IMR-90 (cell line): ENCODE measurements at regions not wholly inside any gene's neighbourhood (a gene's known extent, or its start where the extent isn't known, plus 50 kb on each side); places are given as distances from the start of the nearest gene placed in this dataset.

Source experiments
- ATAC-seq: fragments of 200-7000 bp; cut with Tn5 transposase; 2 replicates; pipeline ENCODE4 v1.9.1; 2020; ENCODE audit warnings: low read depth, mild to moderate bottlenecking, moderate library complexity
- BruUV-seq: library from RNA; stranded (reverse); fragments of 400-500 nt; replicated peaks from 2 replicates; lab custom pipeline; 2021; lab: Mats Ljungman, UMichigan
- CTCF ChIA-PET: fragments of 300-600 bp; formaldehyde crosslinking; extraction: SDS; loops from one replicate; lab custom pipeline; 2021; ENCODE audit warnings: antibody characterized with exemption; lab: Yijun Ruan, JAX
- POLR2A ChIA-PET: fragments of 300-600 bp; sonication (Branson Sonifier 250); formaldehyde crosslinking; loops from one replicate; lab custom pipeline; 2022; ENCODE audit warnings: antibody characterized with exemption; ENCODE audit not compliant: unreplicated experiment; lab: Charles Lee
- DNase-seq: peaks from one replicate; pipeline ENCODE4 v3.0.0; 2013
- H2AFZ ChIP-seq: replicated peaks from 2 replicates; pipeline ENCODE3; 2013; ENCODE audit warnings: low read length, mild to moderate bottlenecking; ENCODE audit not compliant: poor library complexity
- H2AK5ac ChIP-seq: 2 replicates; pipeline ENCODE4 v1.6.1; 2013; ENCODE audit warnings: low read depth, low read length, inconsistent platforms
- H2AK9ac ChIP-seq: replicated peaks from 2 replicates; pipeline ENCODE3; 2013; ENCODE audit warnings: mild to moderate bottlenecking, low read depth, low read length, moderate library complexity; ENCODE audit not compliant: poor library complexity
- H2BK120ac ChIP-seq: 2 replicates; pipeline ENCODE4 v1.6.1; 2013; ENCODE audit warnings: low read depth, low read length, inconsistent platforms
- H2BK15ac ChIP-seq: 3 replicates; pipeline ENCODE4 v1.6.1; 2013; ENCODE audit warnings: low read depth, low read length, inconsistent platforms
- H2BK20ac ChIP-seq: 2 replicates; pipeline ENCODE4 v1.6.1; 2013; ENCODE audit warnings: low read depth, mild to moderate bottlenecking, inconsistent platforms, low read length, moderate library complexity
- H2BK5ac ChIP-seq: 2 replicates; pipeline ENCODE4 v1.6.1; 2013; ENCODE audit warnings: mild to moderate bottlenecking, low read depth, low read length, inconsistent platforms; ENCODE audit not compliant: poor library complexity, severe bottlenecking
- H3K14ac ChIP-seq: replicated peaks from 2 replicates; pipeline ENCODE4 v1.6.1; 2013; ENCODE audit warnings: low read depth, low read length, inconsistent platforms
- H3K18ac ChIP-seq: 2 replicates; pipeline ENCODE4 v1.6.1; 2013; ENCODE audit warnings: low read depth, low read length, control low read depth
- H3K23ac ChIP-seq: 2 replicates; pipeline ENCODE4 v1.6.1; 2013; ENCODE audit warnings: low read depth, low read length, inconsistent platforms
- H3K27ac ChIP-seq: 2 replicates; pipeline ENCODE4 v1.5.1; 2013; ENCODE audit warnings: mild to moderate bottlenecking, control low read depth, low read length; ENCODE audit not compliant: insufficient read depth
- H3K27me3 ChIP-seq: 2 replicates; pipeline ENCODE4 v1.6.1; 2013; ENCODE audit warnings: low read length; ENCODE audit not compliant: control insufficient read depth, insufficient read depth
- H3K36me3 ChIP-seq: 2 replicates; pipeline ENCODE4 v1.6.1; 2013; ENCODE audit warnings: low read length, mixed read lengths; ENCODE audit not compliant: control insufficient read depth, insufficient read depth
- H3K4ac ChIP-seq: 2 replicates; pipeline ENCODE4 v1.6.1; 2013; ENCODE audit warnings: low read depth, low read length, inconsistent platforms
- H3K4me1 ChIP-seq: 2 replicates; pipeline ENCODE4 v1.6.1; 2013; ENCODE audit warnings: low read length, mixed read lengths; ENCODE audit not compliant: control insufficient read depth, insufficient read depth
- H3K4me2 ChIP-seq: 2 replicates; pipeline ENCODE4 v1.6.1; 2013; ENCODE audit warnings: low read depth, mild to moderate bottlenecking, control low read depth, low read length, moderate library complexity
- H3K4me3 ChIP-seq: 2 replicates; pipeline ENCODE4 v1.5.1; 2013; ENCODE audit warnings: low read depth, mild to moderate bottlenecking, control low read depth, low read length, moderate library complexity; ENCODE audit not compliant: insufficient read depth
- H3K56ac ChIP-seq: 2 replicates; pipeline ENCODE4 v1.6.1; 2013; ENCODE audit warnings: low read length, inconsistent platforms; ENCODE audit not compliant: insufficient read depth; ENCODE audit errors: extremely low read depth
- H3K79me1 ChIP-seq, 2 experiments: 2 replicates each; pipeline ENCODE4 v1.6.1; 2013; ENCODE audit warnings: low read length in 2 of 2, inconsistent platforms in 1 of 2, low read depth in 1 of 2
- H3K9ac ChIP-seq: 2 replicates; pipeline ENCODE4 v1.6.1; 2013; ENCODE audit warnings: low read depth, low read length, control low read depth
- H3K9me1 ChIP-seq: 2 replicates; pipeline ENCODE4 v1.6.1; 2013; ENCODE audit warnings: low read length, inconsistent platforms; ENCODE audit not compliant: insufficient read depth
- H3K9me3 ChIP-seq: 2 replicates; pipeline ENCODE4 v1.6.1; 2013; ENCODE audit warnings: low read length; ENCODE audit not compliant: control insufficient read depth, insufficient read depth
- H4K20me1 ChIP-seq: 2 replicates; pipeline ENCODE4 v1.6.1; 2013; ENCODE audit warnings: low read length, inconsistent platforms; ENCODE audit not compliant: insufficient read depth
- H4K5ac ChIP-seq: 2 replicates; pipeline ENCODE4 v1.6.1; 2013; ENCODE audit warnings: mild to moderate bottlenecking, low read depth, low read length, control low read depth
- H4K8ac ChIP-seq, 2 experiments: 2 replicates each; pipeline ENCODE4 v1.6.1; 2013; ENCODE audit warnings: low read depth in 2 of 2, low read length in 2 of 2, control low read depth in 1 of 2, inconsistent platforms in 1 of 2
- H4K91ac ChIP-seq: 2 replicates; pipeline ENCODE4 v1.6.1; 2013; ENCODE audit warnings: low read depth, low read length, inconsistent platforms; ENCODE audit not compliant: insufficient read depth
- BHLHE40 ChIP-seq: fragments of 150-350 bp; IDR thresholded peaks from 2 replicates; pipeline ENCODE4 v1.6.1; 2016; ENCODE audit warnings: mild to moderate bottlenecking, low read depth, low read length
- CEBPB ChIP-seq: IDR thresholded peaks from 2 replicates; pipeline ENCODE4 v1.6.1; 2012; ENCODE audit warnings: low read depth, low read length, improper control_type of control experiment
- CHD1 ChIP-seq: IDR thresholded peaks from 2 replicates; pipeline ENCODE4 v1.6.1; 2012; ENCODE audit warnings: low read depth, low read length, improper control_type of control experiment
- CTCF ChIP-seq: conservative IDR thresholded peaks from 2 replicates; pipeline ENCODE4 v1.5.1; 2012; ENCODE audit warnings: mild to moderate bottlenecking, low read depth, low read length, improper control_type of control experiment
- ELK1 ChIP-seq: fragments of 150-350 bp; IDR thresholded peaks from 2 replicates; pipeline ENCODE4 v1.6.1; 2016; ENCODE audit warnings: low read depth, mild to moderate bottlenecking, low read length, moderate library complexity, borderline replicate concordance
- FOS ChIP-seq: fragments of 150-350 bp; IDR thresholded peaks from 2 replicates; pipeline ENCODE4 v1.6.1; 2016; ENCODE audit warnings: low read depth, low read length
- MAZ ChIP-seq: IDR thresholded peaks from 2 replicates; pipeline ENCODE4 v1.6.1; 2012; ENCODE audit warnings: low read depth, mild to moderate bottlenecking, low read length, improper control_type of control experiment, moderate library complexity, borderline replicate concordance
- MXI1 ChIP-seq: IDR thresholded peaks from 2 replicates; pipeline ENCODE4 v1.6.1; 2012; ENCODE audit warnings: low read depth, mild to moderate bottlenecking, low read length, moderate library complexity, borderline replicate concordance
- NFE2L2 ChIP-seq: fragments of 150-350 bp; IDR thresholded peaks from 2 replicates; pipeline ENCODE4 v1.6.1; 2016; ENCODE audit warnings: low read depth, mild to moderate bottlenecking, low read length
- POLR2A ChIP-seq: IDR thresholded peaks from 2 replicates; pipeline ENCODE4 v1.6.1; 2012; ENCODE audit warnings: mild to moderate bottlenecking, low read depth, low read length
- RAD21 ChIP-seq: IDR thresholded peaks from 2 replicates; pipeline ENCODE4 v1.6.1; 2012; ENCODE audit warnings: low read length, improper control_type of control experiment
- RCOR1 ChIP-seq: IDR thresholded peaks from 2 replicates; pipeline ENCODE4 v1.6.1; 2012; ENCODE audit warnings: mild to moderate bottlenecking, low read length, improper control_type of control experiment; ENCODE audit not compliant: insufficient replicate concordance
- RFX5 ChIP-seq: IDR thresholded peaks from 2 replicates; pipeline ENCODE4 v1.8.0; 2012; ENCODE audit warnings: low read depth, mild to moderate bottlenecking, low read length, moderate library complexity
- SMC3 ChIP-seq: fragments of 150-350 bp; IDR thresholded peaks from 2 replicates; pipeline ENCODE4 v1.6.1; 2016; ENCODE audit warnings: low read depth, mild to moderate bottlenecking, antibody characterized with exemption, low read length, moderate library complexity
- USF2 ChIP-seq: fragments of 150-350 bp; IDR thresholded peaks from 2 replicates; pipeline ENCODE4 v1.6.1; 2017; ENCODE audit warnings: mild to moderate bottlenecking, antibody characterized with exemption, low read length, low read depth
- WGBS, 2 experiments: methylation state at CpG; one replicate each; pipeline versions ENCODE4 v1.1.5 to v1.1.7; 2013; ENCODE audit warnings: missing lambda C conversion rate in 2 of 2; ENCODE audit not compliant: insufficient read length in 1 of 2; ENCODE audit errors: extremely low coverage in 2 of 2; 5-methylcytosine and 5-hydroxymethylcytosine counted together
- dilution Hi-C: fragments of 300-500 bp; cut with HindIII; formaldehyde crosslinking; loops from one replicate; pipeline ENCODE4 v1.14.3; 2018; ENCODE audit warnings: low sequenced_read_pairs; ENCODE audit not compliant: unreplicated experiment
- in situ Hi-C: fragments of 300-500 bp; cut with MboI; formaldehyde crosslinking; loops from 3 replicates; pipeline ENCODE4 v1.14.3; 2019; ENCODE audit warnings: low sequenced_read_pairs, inconsistent platforms, mixed read lengths
- intact Hi-C: fragments of 100-400 bp; cut with micrococcal nuclease; formaldehyde crosslinking; loops from 2 replicates; pipeline ENCODE4 v1.10.0; 2022

GRCh38 chr1:58392083-58392482 is 154.4 kb downstream of the OMA1 start:
- ATAC-seq: no peak
- Histone ChIP-seq H4K91ac (no peak overlapping the region), H3K9me3 (no peaks in the 10 kb centered on the region), H4K5ac (no peak overlapping the region), H3K4ac (no peak overlapping the region), H2BK120ac (no peak overlapping the region), H2BK15ac (no peak overlapping the region), H3K56ac (no peak overlapping the region), H2BK20ac (no peak overlapping the region), H3K27me3 (no peaks in the 10 kb centered on the region), H2AK5ac (no peak overlapping the region), H3K79me1 (no peaks in the 10 kb centered on the region), H3K23ac (no peak overlapping the region), H3K4me3 (no peak overlapping the region), H3K27ac (no peak overlapping the region), H2AK9ac (no peak overlapping the region), H3K4me2 (no peak overlapping the region), H3K4me1 (peaks cover 8% of the 10 kb centered on the region), H3K18ac (no peak overlapping the region), H4K20me1 (no peaks in the 10 kb centered on the region), H3K9ac (no peak overlapping the region), H2BK5ac (no peak overlapping the region), H3K36me3 (no peaks in the 10 kb centered on the region), H2AFZ (no peak overlapping the region), H3K9me1 (peaks cover 4% of the 10 kb centered on the region; the same call in 1 of the 2 replicates), H3K14ac (no peak overlapping the region), H4K8ac (no peak overlapping the region)
- WGBS, 2 experiments: 80% methylated on average over 5 of the region's 6 CpGs; no CpG with 5 or more reads in 1 of the 2 experiments
- TF ChIP-seq CEBPB (no peak), BHLHE40 (no peak), MXI1 (no peak), POLR2A (no peak), CHD1 (no peak), RFX5 (no peak), RAD21 (no peak), MAZ (no peak), NFE2L2 (no peak), RCOR1 (no peak), ELK1 (no peak), FOS (no peak), SMC3 (no peak), USF2 (no peak), CTCF (no peak)
- POLR2A ChIA-PET: interaction anchor here (0.6 kb wide), 1 partner anchor 36 kb away, joined by 3 read pairs; no protein-coding TSS in a partner anchor
- CTCF ChIA-PET: interaction anchor here (0.6 kb wide), 1 partner anchor 44 kb away, joined by 4 read pairs; no protein-coding TSS in a partner anchor
- in situ Hi-C loops: no loop called here
- dilution Hi-C loops: no loop called here
- no peak for DNase-seq
- BruUV-seq: no TSS peak
- intact Hi-C loops: no loop called here
